Ecto neural progenitor cell (in vitro differentiated cells): ENCODE measurements at regions not wholly inside any gene's neighbourhood (a gene's known extent, or its start where the extent isn't known, plus 50 kb on each side); places are given as distances from the start of the nearest gene placed in this dataset.
"Not testable (repeated sequence)": the region's sequence is repeated elsewhere in the genome, so short reads cannot be mapped to it uniquely, and the experiment has no call there.

Source experiments
- DNase-seq: peaks from one replicate; pipeline ENCODE4 v3.0.0-alpha.2; 2018; ENCODE audit warnings: low spot score

GRCh38 chr13:65149687-65150086, 2080.4 kb downstream of the PCDH9 start:
- no peak for DNase-seq

- no peak for DNase-seq
Measured at GRCh38 chr13:65143920-65144319, 2086.2 kb downstream of the PCDH9 start.

GRCh38 chr13:65133094-65133493, 2097.0 kb downstream of the PCDH9 start:
- DNase-seq, result no peak

- no peak for DNase-seq
Measured at GRCh38 chr13:65125236-65125635, 2104.9 kb downstream of the PCDH9 start.

GRCh38 chr13:65112531-65112941, 2117.6 kb downstream of the PCDH9 start:
- no peak for DNase-seq

GRCh38 chr13:65112123-65112522, 2118.0 kb downstream of the PCDH9 start:
- no peak for DNase-seq

- DNase-seq, result no peak
Measured at GRCh38 chr13:65111223-65111622, 2118.9 kb downstream of the PCDH9 start.

GRCh38 chr13:65104436-65104835, 2125.7 kb downstream of the PCDH9 start:
- not testable (repeated sequence) for DNase-seq

GRCh38 chr13:65103351-65103750, 2126.8 kb downstream of the PCDH9 start:
- no peak for DNase-seq

GRCh38 chr13:65095161-65096082, 2134.7 kb downstream of the PCDH9 start:
- no peak for DNase-seq

- DNase-seq, result no peak
Measured at GRCh38 chr13:65093357-65093756, 2136.8 kb downstream of the PCDH9 start.

GRCh38 chr13:65091031-65091430, 2139.1 kb downstream of the PCDH9 start:
- DNase-seq, result no peak

GRCh38 chr13:65090186-65090585, 2139.9 kb downstream of the PCDH9 start:
- DNase-seq, result no peak

GRCh38 chr13:65088906-65089305, 2141.2 kb downstream of the PCDH9 start:
- no peak for DNase-seq

- no peak for DNase-seq
Measured at GRCh38 chr13:65085977-65086376, 2144.2 kb downstream of the PCDH9 start.

- DNase-seq, result no peak
Measured at GRCh38 chr13:65074248-65074647, 2155.9 kb downstream of the PCDH9 start.

GRCh38 chr13:65064967-65065366, 2165.2 kb downstream of the PCDH9 start:
- DNase-seq, result no peak

GRCh38 chr13:65063753-65064152, 2166.4 kb downstream of the PCDH9 start:
- no peak for DNase-seq

GRCh38 chr13:65057986-65058385, 2172.2 kb downstream of the PCDH9 start:
- no peak for DNase-seq

GRCh38 chr13:65054277-65054676, 2175.9 kb downstream of the PCDH9 start:
- DNase-seq, result no peak

- DNase-seq, result no peak
Measured at GRCh38 chr13:65036999-65037398, 2193.1 kb downstream of the PCDH9 start.

- DNase-seq, result no peak
Measured at GRCh38 chr13:65035302-65035701, 2194.8 kb downstream of the PCDH9 start.

- no peak for DNase-seq
Measured at GRCh38 chr13:65034266-65034665, 2195.9 kb downstream of the PCDH9 start.

- no peak for DNase-seq
Measured at GRCh38 chr13:65032825-65033224, 2197.3 kb downstream of the PCDH9 start.
